ENCODE measurements at regions not wholly inside any gene's neighbourhood (a gene's known extent, or its start where the extent isn't known, plus 50 kb on each side); places are given as distances from the start of the nearest gene placed in this dataset.

DNA sequence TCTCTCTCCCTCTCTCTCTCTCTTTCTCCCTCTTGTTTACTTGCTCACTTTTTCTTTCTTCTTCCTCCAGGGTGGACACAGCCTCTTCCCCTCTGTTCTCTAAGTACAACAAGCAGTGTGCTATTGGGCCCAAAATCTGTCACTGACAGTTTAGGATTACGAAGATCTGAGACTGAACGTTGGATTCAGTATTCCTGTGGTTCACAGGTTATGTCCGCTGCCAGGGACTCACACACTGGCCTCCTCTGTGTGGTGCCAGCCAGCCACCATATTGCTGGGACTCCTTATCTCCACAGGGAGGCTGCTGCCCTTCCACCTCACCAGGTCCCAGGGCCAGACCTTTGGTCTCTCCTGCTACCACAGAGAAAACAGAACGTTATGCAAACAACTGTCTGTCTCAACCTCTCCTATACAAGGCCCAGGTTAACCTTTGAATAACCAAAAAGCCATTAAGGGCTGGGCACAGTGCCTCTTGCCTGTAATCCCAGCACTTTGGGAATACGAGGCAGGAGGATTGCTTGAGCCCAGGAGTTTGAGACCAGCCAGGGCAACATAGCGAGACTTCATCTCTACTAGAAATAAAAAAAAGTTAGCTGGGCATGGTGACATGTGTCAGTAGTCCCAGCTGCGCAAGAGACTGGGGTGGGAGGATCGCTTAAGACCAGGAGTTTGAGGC, 171.9 kb upstream of the RAB4A start (continued):
- TF ChIP-seq, protein P1, sequence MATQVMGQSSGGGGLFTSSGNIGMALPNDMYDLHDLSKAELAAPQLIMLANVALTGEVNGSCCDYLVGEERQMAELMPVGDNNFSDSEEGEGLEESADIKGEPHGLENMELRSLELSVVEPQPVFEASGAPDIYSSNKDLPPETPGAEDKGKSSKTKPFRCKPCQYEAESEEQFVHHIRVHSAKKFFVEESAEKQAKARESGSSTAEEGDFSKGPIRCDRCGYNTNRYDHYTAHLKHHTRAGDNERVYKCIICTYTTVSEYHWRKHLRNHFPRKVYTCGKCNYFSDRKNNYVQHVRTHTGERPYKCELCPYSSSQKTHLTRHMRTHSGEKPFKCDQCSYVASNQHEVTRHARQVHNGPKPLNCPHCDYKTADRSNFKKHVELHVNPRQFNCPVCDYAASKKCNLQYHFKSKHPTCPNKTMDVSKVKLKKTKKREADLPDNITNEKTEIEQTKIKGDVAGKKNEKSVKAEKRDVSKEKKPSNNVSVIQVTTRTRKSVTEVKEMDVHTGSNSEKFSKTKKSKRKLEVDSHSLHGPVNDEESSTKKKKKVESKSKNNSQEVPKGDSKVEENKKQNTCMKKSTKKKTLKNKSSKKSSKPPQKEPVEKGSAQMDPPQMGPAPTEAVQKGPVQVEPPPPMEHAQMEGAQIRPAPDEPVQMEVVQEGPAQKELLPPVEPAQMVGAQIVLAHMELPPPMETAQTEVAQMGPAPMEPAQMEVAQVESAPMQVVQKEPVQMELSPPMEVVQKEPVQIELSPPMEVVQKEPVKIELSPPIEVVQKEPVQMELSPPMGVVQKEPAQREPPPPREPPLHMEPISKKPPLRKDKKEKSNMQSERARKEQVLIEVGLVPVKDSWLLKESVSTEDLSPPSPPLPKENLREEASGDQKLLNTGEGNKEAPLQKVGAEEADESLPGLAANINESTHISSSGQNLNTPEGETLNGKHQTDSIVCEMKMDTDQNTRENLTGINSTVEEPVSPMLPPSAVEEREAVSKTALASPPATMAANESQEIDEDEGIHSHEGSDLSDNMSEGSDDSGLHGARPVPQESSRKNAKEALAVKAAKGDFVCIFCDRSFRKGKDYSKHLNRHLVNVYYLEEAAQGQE (IDR thresholded peaks at IDR 0.05; ENCODE audit: unreplicated experiment) = no peak
- TF ChIP-seq JUNB (IDR thresholded peaks at IDR 0.05; ENCODE audit: unreplicated experiment) (no peak), EZH2phosphoT487 (IDR thresholded peaks at IDR 0.05; ENCODE audit: unreplicated experiment) (no peak)

DNA sequence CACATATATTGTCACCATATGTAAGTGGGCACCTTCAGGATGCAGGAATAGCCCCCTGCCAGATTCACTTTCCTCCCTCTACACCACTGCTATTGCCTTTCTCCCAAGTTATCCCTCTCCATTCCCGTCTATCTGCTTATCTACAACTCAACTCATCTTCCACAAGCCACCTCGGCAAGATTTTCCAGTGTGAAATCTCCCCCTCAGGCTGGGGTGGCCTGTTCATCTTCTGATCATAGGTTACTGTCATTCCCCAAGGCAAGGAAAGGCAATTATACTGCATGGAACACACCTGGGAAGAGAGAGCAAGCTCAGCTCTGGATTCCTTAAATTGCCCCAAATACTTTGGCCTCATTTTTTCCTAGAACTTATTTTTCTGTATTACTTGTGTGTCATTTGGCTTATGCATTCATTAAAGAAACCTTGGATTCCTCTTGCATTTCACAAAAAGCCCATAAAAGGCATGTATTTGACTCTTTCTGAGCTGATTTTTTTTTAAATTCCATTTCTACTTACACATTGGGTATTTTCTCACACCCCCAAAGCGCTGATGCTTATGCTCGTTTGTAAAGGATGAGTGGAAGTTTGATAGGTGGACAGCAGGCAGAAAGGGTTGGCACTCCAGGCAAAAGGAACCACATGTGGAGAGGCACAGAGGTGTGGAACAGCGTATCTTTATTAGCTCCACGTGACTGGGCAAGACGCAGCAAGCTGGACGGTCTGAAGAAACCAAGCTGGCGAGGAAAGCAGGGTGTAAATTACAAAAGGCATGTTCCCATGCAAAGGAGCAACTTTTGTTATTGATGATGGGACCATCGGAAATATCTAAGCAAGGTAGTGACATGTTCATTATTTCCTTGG, 169.7 kb upstream of the RAB4A start:
- peaks cover 4% of the 10 kb centered on the region; the same call in 1 of the 2 replicates for H3K9me2 ChIP-seq (ENCODE audit: insufficient read depth)
- Mint-ChIP-seq H3K4me1 (peaks cover 19% of the 10 kb centered on the region), H3K36me3 (ENCODE audit: low read depth) (peaks cover 4% of the 10 kb centered on the region; the same call in 2 of the 3 replicates), H3K9me3 (peaks cover under 1% of the 10 kb centered on the region; the same call in 2 of the 3 replicates), H3K4me3 (no peak overlapping the region), H3K27ac (no peak overlapping the region), H3K27me3 (ENCODE audit: insufficient read depth, low read depth, poor library complexity) (no peaks in the 10 kb centered on the region)
- no peaks in the 10 kb centered on the region for H3F3A ChIP-seq (replicated peaks; ENCODE audit: low read depth)
- H4K20me1 ChIP-seq (replicated peaks; ENCODE audit: insufficient read depth) = no peaks in the 10 kb centered on the region
- no peak for DNase-seq (ENCODE audit: low spot score)
- H3K4me2 ChIP-seq = no peak overlapping the region
- H3K4me1 ChIP-seq (ENCODE audit: insufficient read depth) = no peaks in the 10 kb centered on the region
- no peaks in the 10 kb centered on the region for H3K79me2 ChIP-seq (replicated peaks; ENCODE audit: insufficient read depth)
- H3K27me3 ChIP-seq (ENCODE audit: insufficient read depth) = no peaks in the 10 kb centered on the region
- no peak for ATAC-seq
- no peaks in the 10 kb centered on the region for H3K36me3 ChIP-seq (ENCODE audit: insufficient read depth)
- H2AFZ ChIP-seq = peak overlapping the region; percentile 43; the same call in 1 of the 2 replicates
- no peak overlapping the region for H3K27ac ChIP-seq (ENCODE audit: low read depth)
- H3K4me3 ChIP-seq = no peak overlapping the region
- TF ChIP-seq CREB1 (CRISPR knock-in tag; IDR thresholded peaks at IDR 0.05; ENCODE audit: low read depth) = no peak

DNA sequence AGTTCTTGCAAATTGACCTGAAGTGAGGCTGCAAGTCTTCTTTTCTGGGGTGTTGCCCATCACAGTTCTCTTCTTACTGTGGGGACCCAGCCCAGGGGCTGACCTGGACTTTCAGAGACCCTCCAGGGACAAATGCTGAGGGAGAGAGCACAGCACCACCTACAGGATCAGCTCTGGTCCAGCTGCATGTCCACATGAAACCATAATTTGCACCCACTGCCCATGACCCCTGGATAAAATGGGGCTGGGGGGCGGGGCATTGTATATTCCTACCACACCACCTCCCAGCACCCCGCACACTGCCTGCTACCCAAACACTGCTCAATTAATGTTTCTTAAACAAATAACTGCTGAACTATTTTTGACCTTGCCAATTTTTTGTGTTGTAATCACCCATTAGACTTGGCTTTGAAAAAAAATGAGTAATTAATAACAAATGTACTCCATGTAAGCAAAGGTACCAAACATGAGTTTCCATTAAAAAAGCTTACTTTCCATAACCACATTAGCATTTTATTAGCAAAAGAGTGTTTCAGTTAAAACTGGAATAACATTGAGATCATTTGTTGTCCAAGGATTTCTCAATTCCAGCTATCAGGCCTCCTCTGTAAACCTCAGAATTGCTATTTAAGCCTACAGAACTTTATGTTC, 168.0 kb upstream of the RAB4A start:
- Histone ChIP-seq H3K27ac (ENCODE audit: low read depth) (no peak overlapping the region), H3K4me1 (ENCODE audit: insufficient read depth) (no peaks in the 10 kb centered on the region), H4K20me1 (replicated peaks; ENCODE audit: insufficient read depth) (no peaks in the 10 kb centered on the region), H3F3A (replicated peaks; ENCODE audit: low read depth) (no peaks in the 10 kb centered on the region), H2AFZ (no peak overlapping the region), H3K9me2 (ENCODE audit: insufficient read depth) (peaks cover 4% of the 10 kb centered on the region; the same call in 1 of the 2 replicates), H3K4me3 (no peak overlapping the region), H3K36me3 (ENCODE audit: insufficient read depth) (no peaks in the 10 kb centered on the region), H3K27me3 (ENCODE audit: insufficient read depth) (no peaks in the 10 kb centered on the region), H3K4me2 (no peak overlapping the region), H3K79me2 (replicated peaks; ENCODE audit: insufficient read depth) (no peaks in the 10 kb centered on the region)
- Mint-ChIP-seq H3K27me3 (ENCODE audit: insufficient read depth, low read depth, poor library complexity) (no peaks in the 10 kb centered on the region), H3K4me1 (peaks cover 21% of the 10 kb centered on the region), H3K4me3 (no peak overlapping the region), H3K27ac (no peak overlapping the region), H3K36me3 (ENCODE audit: low read depth) (no peaks in the 10 kb centered on the region), H3K9me3 (no peaks in the 10 kb centered on the region; the same call in 2 of the 3 replicates)
- ATAC-seq (peak; percentile 70), DNase-seq (ENCODE audit: low spot score) (peak; percentile 43)
- TF ChIP-seq, protein P1 (IDR thresholded peaks at IDR 0.05; ENCODE audit: unreplicated experiment) = no peak
- TF ChIP-seq POLR2AphosphoS5 (IDR thresholded peaks at IDR 0.05; ENCODE audit: low read depth) = no peak
- TF ChIP-seq, protein P2, sequence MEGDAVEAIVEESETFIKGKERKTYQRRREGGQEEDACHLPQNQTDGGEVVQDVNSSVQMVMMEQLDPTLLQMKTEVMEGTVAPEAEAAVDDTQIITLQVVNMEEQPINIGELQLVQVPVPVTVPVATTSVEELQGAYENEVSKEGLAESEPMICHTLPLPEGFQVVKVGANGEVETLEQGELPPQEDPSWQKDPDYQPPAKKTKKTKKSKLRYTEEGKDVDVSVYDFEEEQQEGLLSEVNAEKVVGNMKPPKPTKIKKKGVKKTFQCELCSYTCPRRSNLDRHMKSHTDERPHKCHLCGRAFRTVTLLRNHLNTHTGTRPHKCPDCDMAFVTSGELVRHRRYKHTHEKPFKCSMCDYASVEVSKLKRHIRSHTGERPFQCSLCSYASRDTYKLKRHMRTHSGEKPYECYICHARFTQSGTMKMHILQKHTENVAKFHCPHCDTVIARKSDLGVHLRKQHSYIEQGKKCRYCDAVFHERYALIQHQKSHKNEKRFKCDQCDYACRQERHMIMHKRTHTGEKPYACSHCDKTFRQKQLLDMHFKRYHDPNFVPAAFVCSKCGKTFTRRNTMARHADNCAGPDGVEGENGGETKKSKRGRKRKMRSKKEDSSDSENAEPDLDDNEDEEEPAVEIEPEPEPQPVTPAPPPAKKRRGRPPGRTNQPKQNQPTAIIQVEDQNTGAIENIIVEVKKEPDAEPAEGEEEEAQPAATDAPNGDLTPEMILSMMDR (conservative IDR thresholded peaks at IDR 0.05; ENCODE audit: low read depth in 2 of 2) = peak; percentile 55 to 81
- no peak for TF ChIP-seq ZNF114 (CRISPR knock-in tag; IDR thresholded peaks at IDR 0.05)
- TF ChIP-seq, protein P3, sequence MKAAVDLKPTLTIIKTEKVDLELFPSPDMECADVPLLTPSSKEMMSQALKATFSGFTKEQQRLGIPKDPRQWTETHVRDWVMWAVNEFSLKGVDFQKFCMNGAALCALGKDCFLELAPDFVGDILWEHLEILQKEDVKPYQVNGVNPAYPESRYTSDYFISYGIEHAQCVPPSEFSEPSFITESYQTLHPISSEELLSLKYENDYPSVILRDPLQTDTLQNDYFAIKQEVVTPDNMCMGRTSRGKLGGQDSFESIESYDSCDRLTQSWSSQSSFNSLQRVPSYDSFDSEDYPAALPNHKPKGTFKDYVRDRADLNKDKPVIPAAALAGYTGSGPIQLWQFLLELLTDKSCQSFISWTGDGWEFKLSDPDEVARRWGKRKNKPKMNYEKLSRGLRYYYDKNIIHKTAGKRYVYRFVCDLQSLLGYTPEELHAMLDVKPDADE (IDR thresholded peaks at IDR 0.05) = no peak
- no peak for TF ChIP-seq JUNB (IDR thresholded peaks at IDR 0.05; ENCODE audit: unreplicated experiment)

Data from GM23338 (cell line).